ENCODE measurements at regions not wholly inside any gene's neighbourhood (a gene's known extent, or its start where the extent isn't known, plus 50 kb on each side); places are given as distances from the start of the nearest gene placed in this dataset.

- TF ChIP-seq CTCF (IDR thresholded peaks at IDR 0.05) = no peak
- TF ChIP-seq EZH2phosphoT487 (IDR thresholded peaks at IDR 0.05) = no peak
- no peak for TF ChIP-seq EZH2 (IDR thresholded peaks at IDR 0.05)
Observed at GRCh38 chr12:128137140-128137539, 129.8 kb upstream of the TMEM132C start.
